ENCODE measurements at regions not wholly inside any gene's neighbourhood (a gene's known extent, or its start where the extent isn't known, plus 50 kb on each side); places are given as distances from the start of the nearest gene placed in this dataset.

DNA sequence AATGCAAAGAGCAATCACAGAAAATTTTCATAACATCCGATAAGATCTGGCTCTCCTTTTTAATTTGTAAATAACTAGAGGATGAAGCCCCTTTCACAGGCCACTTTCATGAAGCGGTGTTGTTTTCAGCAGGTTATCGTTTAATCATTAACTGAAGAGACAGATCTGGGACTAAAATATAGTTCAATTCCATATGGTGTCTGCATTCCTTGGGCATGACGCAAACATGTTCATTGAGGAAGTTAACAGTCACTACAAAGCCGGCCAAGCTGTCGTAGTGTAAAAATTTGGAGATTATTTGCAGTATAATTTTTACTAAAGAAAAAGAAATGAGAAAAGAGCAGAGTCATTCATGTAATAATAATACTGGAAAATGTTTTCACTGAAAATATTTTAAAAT lies 565.2 kb upstream of the ADAMTS5 start:
- TF ChIP-seq, protein P1, sequence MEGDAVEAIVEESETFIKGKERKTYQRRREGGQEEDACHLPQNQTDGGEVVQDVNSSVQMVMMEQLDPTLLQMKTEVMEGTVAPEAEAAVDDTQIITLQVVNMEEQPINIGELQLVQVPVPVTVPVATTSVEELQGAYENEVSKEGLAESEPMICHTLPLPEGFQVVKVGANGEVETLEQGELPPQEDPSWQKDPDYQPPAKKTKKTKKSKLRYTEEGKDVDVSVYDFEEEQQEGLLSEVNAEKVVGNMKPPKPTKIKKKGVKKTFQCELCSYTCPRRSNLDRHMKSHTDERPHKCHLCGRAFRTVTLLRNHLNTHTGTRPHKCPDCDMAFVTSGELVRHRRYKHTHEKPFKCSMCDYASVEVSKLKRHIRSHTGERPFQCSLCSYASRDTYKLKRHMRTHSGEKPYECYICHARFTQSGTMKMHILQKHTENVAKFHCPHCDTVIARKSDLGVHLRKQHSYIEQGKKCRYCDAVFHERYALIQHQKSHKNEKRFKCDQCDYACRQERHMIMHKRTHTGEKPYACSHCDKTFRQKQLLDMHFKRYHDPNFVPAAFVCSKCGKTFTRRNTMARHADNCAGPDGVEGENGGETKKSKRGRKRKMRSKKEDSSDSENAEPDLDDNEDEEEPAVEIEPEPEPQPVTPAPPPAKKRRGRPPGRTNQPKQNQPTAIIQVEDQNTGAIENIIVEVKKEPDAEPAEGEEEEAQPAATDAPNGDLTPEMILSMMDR (IDR thresholded peaks at IDR 0.05; ENCODE audit: low read depth, low read length), result no peak
- TF ChIP-seq, protein P2, sequence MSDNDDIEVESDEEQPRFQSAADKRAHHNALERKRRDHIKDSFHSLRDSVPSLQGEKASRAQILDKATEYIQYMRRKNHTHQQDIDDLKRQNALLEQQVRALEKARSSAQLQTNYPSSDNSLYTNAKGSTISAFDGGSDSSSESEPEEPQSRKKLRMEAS (IDR thresholded peaks at IDR 0.05; ENCODE audit: low read depth, low read length), result no peak
- TF ChIP-seq POLR2A (IDR thresholded peaks at IDR 0.05; ENCODE audit: extremely low read depth, insufficient read length) (no peak), MYC (IDR thresholded peaks at IDR 0.05; ENCODE audit: low read depth, low read length) (no peak)

Data from NB4 (cell line).